MCF 10A (cell line): ENCODE measurements at regions not wholly inside any gene's neighbourhood (a gene's known extent, or its start where the extent isn't known, plus 50 kb on each side); places are given as distances from the start of the nearest gene placed in this dataset.

Experiments used
- BruUV-seq: library from RNA; stranded (reverse); fragments of 400-500 nt; replicated peaks from 2 replicates; lab custom pipeline; 2021; lab: Mats Ljungman, UMichigan
- CTCF ChIA-PET: fragments of 300-600 bp; sonication (Branson Sonifier 250); formaldehyde crosslinking; extraction: SDS; loops from one replicate; lab custom pipeline; 2021; ENCODE audit warnings: antibody characterized with exemption, inconsistent platforms; lab: Yijun Ruan, JAX
- POLR2A ChIA-PET: fragments of 300-600, 350-650 bp; sonication (Branson Sonifier 250); formaldehyde crosslinking; extraction: SDS; loops from one replicate; lab custom pipeline; 2020; ENCODE audit warnings: antibody characterized with exemption, inconsistent platforms; lab: Yijun Ruan, JAX
- DNase-seq: peaks from one replicate; pipeline ENCODE4 v3.0.0-alpha.2; 2018; ENCODE audit not compliant: unreplicated experiment
- H3K27ac Mint-ChIP-seq: one replicate; pipeline ENCODE4 v1.8.0; 2022; ENCODE audit warnings: mild to moderate bottlenecking, low read depth, mixed read lengths; ENCODE audit not compliant: unreplicated experiment
- H3K27me3 Mint-ChIP-seq: one replicate; pipeline ENCODE4 v1.8.0; 2022; ENCODE audit warnings: mixed read lengths; ENCODE audit not compliant: insufficient read depth, unreplicated experiment
- H3K36me3 Mint-ChIP-seq: one replicate; pipeline ENCODE4 v1.8.0; 2022; ENCODE audit warnings: mild to moderate bottlenecking, moderate library complexity, mixed read lengths; ENCODE audit not compliant: insufficient read depth, unreplicated experiment
- H3K4me1 Mint-ChIP-seq: one replicate; pipeline ENCODE4 v1.8.0; 2022; ENCODE audit warnings: mixed read lengths; ENCODE audit not compliant: insufficient read depth, unreplicated experiment
- H3K4me3 Mint-ChIP-seq: one replicate; pipeline ENCODE4 v1.8.0; 2022; ENCODE audit warnings: mild to moderate bottlenecking, moderate library complexity, mixed read lengths; ENCODE audit not compliant: unreplicated experiment
- H3K9me3 Mint-ChIP-seq: one replicate; pipeline ENCODE4 v1.8.0; 2022; ENCODE audit warnings: mixed read lengths; ENCODE audit not compliant: unreplicated experiment
- intact Hi-C: fragments of 100-400 bp; cut with micrococcal nuclease; formaldehyde crosslinking; loops from 2 replicates; pipeline ENCODE4 v1.14.1; 2022
- TF ChIP-seq, protein P1 (sequence below): fragments of 200-600 bp; IDR thresholded peaks from one replicate; pipeline ENCODE4 v1.8.0; 2022; ENCODE audit warnings: antibody characterized with exemption, mild to moderate bottlenecking; ENCODE audit not compliant: unreplicated experiment

DNA sequence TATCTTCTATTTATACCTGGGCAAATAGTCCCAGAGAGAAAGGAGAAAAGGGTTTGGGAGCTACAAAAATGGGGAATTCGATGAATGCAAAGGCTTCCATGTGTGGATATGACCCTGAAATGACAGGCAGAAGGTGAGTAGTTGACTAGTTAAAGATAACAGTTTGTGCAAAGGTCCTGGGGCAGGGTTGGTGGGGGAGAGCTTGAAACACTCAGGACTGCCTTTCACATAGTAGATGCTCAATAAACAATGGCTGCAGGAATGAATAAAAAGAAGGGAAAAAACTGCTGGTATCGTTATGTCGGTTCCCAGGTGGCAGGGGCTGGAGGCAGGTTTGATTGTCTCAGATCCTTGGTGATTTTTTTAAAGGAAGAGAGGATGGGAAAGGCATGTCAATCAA lies 445.5 kb downstream of the HAPSTR1 start:
- no TSS peak for BruUV-seq
- peaks cover 35% of the 10 kb centered on the region for H3K9me3 Mint-ChIP-seq
- intact Hi-C loops = no loop called here
- no peak overlapping the region for H3K4me3 Mint-ChIP-seq
- TF ChIP-seq, protein P1, sequence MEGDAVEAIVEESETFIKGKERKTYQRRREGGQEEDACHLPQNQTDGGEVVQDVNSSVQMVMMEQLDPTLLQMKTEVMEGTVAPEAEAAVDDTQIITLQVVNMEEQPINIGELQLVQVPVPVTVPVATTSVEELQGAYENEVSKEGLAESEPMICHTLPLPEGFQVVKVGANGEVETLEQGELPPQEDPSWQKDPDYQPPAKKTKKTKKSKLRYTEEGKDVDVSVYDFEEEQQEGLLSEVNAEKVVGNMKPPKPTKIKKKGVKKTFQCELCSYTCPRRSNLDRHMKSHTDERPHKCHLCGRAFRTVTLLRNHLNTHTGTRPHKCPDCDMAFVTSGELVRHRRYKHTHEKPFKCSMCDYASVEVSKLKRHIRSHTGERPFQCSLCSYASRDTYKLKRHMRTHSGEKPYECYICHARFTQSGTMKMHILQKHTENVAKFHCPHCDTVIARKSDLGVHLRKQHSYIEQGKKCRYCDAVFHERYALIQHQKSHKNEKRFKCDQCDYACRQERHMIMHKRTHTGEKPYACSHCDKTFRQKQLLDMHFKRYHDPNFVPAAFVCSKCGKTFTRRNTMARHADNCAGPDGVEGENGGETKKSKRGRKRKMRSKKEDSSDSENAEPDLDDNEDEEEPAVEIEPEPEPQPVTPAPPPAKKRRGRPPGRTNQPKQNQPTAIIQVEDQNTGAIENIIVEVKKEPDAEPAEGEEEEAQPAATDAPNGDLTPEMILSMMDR = no peak
- H3K27ac Mint-ChIP-seq = no peak overlapping the region
- H3K27me3 Mint-ChIP-seq = no peaks in the 10 kb centered on the region
- H3K36me3 Mint-ChIP-seq = no peaks in the 10 kb centered on the region
- ChIA-PET POLR2A (no interaction called here), CTCF (interaction anchor here (1.0 kb wide), 1 partner anchor 49 kb away, joined by 3 read pairs; no protein-coding TSS in a partner anchor)
- no peak for DNase-seq
- H3K4me1 Mint-ChIP-seq = no peaks in the 10 kb centered on the region

DNA sequence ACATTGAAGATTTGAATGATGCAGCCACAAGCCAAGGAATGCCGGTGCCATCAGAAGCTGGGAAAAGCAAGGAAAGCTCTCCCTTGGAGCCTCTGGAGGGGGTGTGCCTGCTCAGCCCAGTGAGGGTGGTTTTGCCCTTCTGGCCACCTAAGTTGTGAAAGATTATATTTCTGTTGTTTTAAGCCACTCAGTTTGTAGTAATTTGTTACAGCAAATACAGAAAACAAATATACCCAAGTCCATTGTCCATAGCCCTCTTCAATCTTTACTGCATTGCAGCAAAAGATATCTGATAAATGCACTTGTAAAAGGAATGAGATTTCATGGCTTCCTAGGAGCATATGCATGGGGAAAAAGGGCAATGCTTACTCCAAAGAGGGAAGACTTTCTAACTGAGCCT lies 447.9 kb downstream of the HAPSTR1 start:
- Mint-ChIP-seq H3K9me3 (peaks cover 28% of the 10 kb centered on the region), H3K4me1 (no peaks in the 10 kb centered on the region), H3K27me3 (no peaks in the 10 kb centered on the region), H3K4me3 (no peak overlapping the region), H3K36me3 (no peaks in the 10 kb centered on the region), H3K27ac (no peak overlapping the region)
- CTCF ChIA-PET = no interaction called here
- intact Hi-C loops = no loop called here
- DNase-seq = no peak
- TF ChIP-seq, protein P1 = no peak
- no TSS peak for BruUV-seq
- POLR2A ChIA-PET = no interaction called here

DNA sequence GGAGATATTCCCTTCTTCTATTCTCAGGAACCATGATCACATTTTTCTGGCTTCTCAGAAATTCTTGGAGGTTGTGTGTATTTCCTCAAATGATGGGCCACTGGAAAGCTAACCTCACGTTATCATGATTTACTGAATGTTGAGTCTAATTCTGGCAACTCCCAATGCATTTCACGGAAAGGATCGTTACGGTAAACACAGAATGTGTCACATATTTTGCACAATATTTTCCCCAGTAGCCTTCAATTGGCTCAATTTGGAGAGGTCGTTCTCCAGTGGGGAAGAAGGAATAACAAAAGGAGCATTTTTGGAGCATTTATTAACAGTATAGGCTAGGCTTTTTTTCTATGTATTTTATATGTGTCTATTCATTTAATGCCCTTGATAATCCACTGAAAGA lies 450.3 kb downstream of the HAPSTR1 start:
- Mint-ChIP-seq H3K4me1 (no peaks in the 10 kb centered on the region), H3K9me3 (peaks cover 33% of the 10 kb centered on the region), H3K36me3 (peaks cover 6% of the 10 kb centered on the region), H3K27ac (no peak overlapping the region), H3K4me3 (no peak overlapping the region), H3K27me3 (no peaks in the 10 kb centered on the region)
- intact Hi-C loops = no loop called here
- BruUV-seq = no TSS peak
- POLR2A ChIA-PET = interaction anchor here (0.6 kb wide), 1 partner anchor 300 kb away, joined by 3 read pairs; no protein-coding TSS in a partner anchor
- CTCF ChIA-PET = interaction anchor here (0.5 kb wide), 1 partner anchor 19 kb away, joined by 3 read pairs; no protein-coding TSS in a partner anchor
- no peak for DNase-seq
- TF ChIP-seq, protein P1 = no peak

DNA sequence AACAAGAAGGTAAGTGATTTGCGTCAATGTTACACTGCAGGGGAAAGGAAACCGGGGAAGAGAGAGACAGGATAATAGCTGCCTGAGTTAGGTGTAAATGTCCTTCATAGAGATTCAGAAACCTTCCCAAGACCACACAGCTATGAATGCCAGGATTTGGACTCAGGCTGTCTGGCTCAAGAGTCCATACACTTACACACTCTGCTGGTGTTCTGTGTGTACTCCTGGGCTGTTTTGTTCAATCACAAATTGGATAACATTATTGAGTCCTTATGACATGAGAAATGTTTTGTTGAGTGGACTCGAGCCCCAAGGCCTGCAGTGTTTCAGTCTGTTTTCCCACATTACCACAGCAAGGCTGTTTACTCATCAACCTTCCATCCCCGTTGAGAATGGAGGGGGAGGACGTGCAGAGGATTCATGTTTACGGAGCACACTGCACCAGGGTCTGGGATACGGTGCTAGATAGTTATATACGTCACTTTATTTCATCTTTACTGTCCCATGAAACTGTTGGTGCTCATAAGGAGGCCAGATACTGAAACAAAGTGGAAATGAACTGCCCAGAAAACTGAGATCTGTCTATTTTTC lies 450.8 kb downstream of the HAPSTR1 start:
- no peaks in the 10 kb centered on the region for H3K4me1 Mint-ChIP-seq
- H3K9me3 Mint-ChIP-seq = peaks cover 28% of the 10 kb centered on the region
- H3K4me3 Mint-ChIP-seq = no peak overlapping the region
- no TSS peak for BruUV-seq
- ChIA-PET POLR2A (interaction anchor here (0.6 kb wide), 1 partner anchor 300 kb away, joined by 3 read pairs; no protein-coding TSS in a partner anchor), CTCF (no interaction called here)
- DNase-seq = no peak
- peaks cover 6% of the 10 kb centered on the region for H3K36me3 Mint-ChIP-seq
- H3K27me3 Mint-ChIP-seq = no peaks in the 10 kb centered on the region
- intact Hi-C loops = no loop called here
- H3K27ac Mint-ChIP-seq = no peak overlapping the region
- TF ChIP-seq, protein P1 = no peak
